ENCODE measurements at regions not wholly inside any gene's neighbourhood (a gene's known extent, or its start where the extent isn't known, plus 50 kb on each side); places are given as distances from the start of the nearest gene placed in this dataset.

- TF ChIP-seq REST (IDR thresholded peaks at IDR 0.05; ENCODE audit: insufficient replicate concordance, low read depth) = no peak
- TF ChIP-seq POLR2AphosphoS5 (IDR thresholded peaks at IDR 0.05; ENCODE audit: low read depth) = no peak
- no peak for TF ChIP-seq CTCF (IDR thresholded peaks at IDR 0.05; ENCODE audit: insufficient read depth, low read length)
- no peak for TF ChIP-seq SPI1 (IDR thresholded peaks at IDR 0.05; ENCODE audit: borderline replicate concordance, low read depth)
- TF ChIP-seq GABPA (IDR thresholded peaks at IDR 0.05; ENCODE audit: low read depth) = no peak
Observed at GRCh38 chr1:239739375-239739774, 352.3 kb upstream of the FMN2 start.
